Activated B cell treated with CpG ODN at 0.5 μM for 24 hours (primary cell): ENCODE measurements at regions not wholly inside any gene's neighbourhood (a gene's known extent, or its start where the extent isn't known, plus 50 kb on each side); places are given as distances from the start of the nearest gene placed in this dataset.
"Not testable (repeated sequence)": the region's sequence is repeated elsewhere in the genome, so short reads cannot be mapped to it uniquely, and the experiment has no call there.

Source experiments
- ATAC-seq: fragments of 200-7000 bp; cut with Tn5 transposase; one replicate; pipeline ENCODE4 v1.10.0; 2021; ENCODE audit warnings: low read depth, mild to moderate bottlenecking, moderate library complexity
- CTCF ChIA-PET: fragments of 350-600 bp; sonication (Branson Sonifier 250); formaldehyde crosslinking; loops from one replicate; lab custom pipeline; 2021; ENCODE audit warnings: antibody characterized with exemption; lab: Charles Lee
- POLR2A ChIA-PET: fragments of 350-600 bp; sonication (Branson Sonifier 250); formaldehyde crosslinking; loops from one replicate; lab custom pipeline; 2021; ENCODE audit warnings: antibody characterized with exemption; lab: Charles Lee
- DNase-seq: peaks from one replicate; pipeline ENCODE4 v3.0.0; 2022
- H3K27ac Mint-ChIP-seq: one replicate; pipeline ENCODE4 v1.8.0; 2020; ENCODE audit warnings: mixed read lengths
- H3K27me3 Mint-ChIP-seq: one replicate; pipeline ENCODE4 v1.8.0; 2021; ENCODE audit warnings: mixed read lengths
- H3K36me3 Mint-ChIP-seq: one replicate; pipeline ENCODE4 v1.8.0; 2021; ENCODE audit warnings: low read depth, mixed read lengths
- H3K4me1 Mint-ChIP-seq: one replicate; pipeline ENCODE4 v1.8.0; 2021; ENCODE audit warnings: mixed read lengths
- H3K4me3 Mint-ChIP-seq: one replicate; pipeline ENCODE4 v1.8.0; 2020; ENCODE audit warnings: mild to moderate bottlenecking, mixed read lengths
- H3K9me3 Mint-ChIP-seq: one replicate; pipeline ENCODE4 v1.8.0; 2020; ENCODE audit warnings: mixed read lengths
- CTCF ChIP-seq: fragments of 200-600 bp; IDR thresholded peaks from one replicate; pipeline ENCODE4 v1.8.0; 2022; ENCODE audit warnings: antibody characterized with exemption, mild to moderate bottlenecking
- intact Hi-C: fragments of 100-400 bp; cut with micrococcal nuclease; formaldehyde crosslinking; loops from one replicate; pipeline ENCODE4 v1.15.1; 2024

- POLR2A ChIA-PET, DNase-seq, H3K4me1 Mint-ChIP-seq, H3K36me3 Mint-ChIP-seq, H3K9me3 Mint-ChIP-seq, H3K27me3 Mint-ChIP-seq, intact Hi-C loops, H3K4me3 Mint-ChIP-seq, CTCF ChIA-PET, ATAC-seq, H3K27ac Mint-ChIP-seq: not testable (repeated sequence)
Measured at GRCh38 chrX:126641076-126641475, 88.5 kb upstream of the DCAF12L1 start.

GRCh38 chrX:126655061-126655460 is 102.4 kb upstream of the DCAF12L1 start:
- intact Hi-C loops = no loop called here
- ATAC-seq (no peak), DNase-seq (no peak)
- ChIA-PET CTCF (no interaction called here), POLR2A (no interaction called here)
- H3K4me1 Mint-ChIP-seq = no peaks in the 10 kb centered on the region
- H3K4me3 Mint-ChIP-seq = no peak overlapping the region
- no peak overlapping the region for H3K27ac Mint-ChIP-seq
- H3K9me3 Mint-ChIP-seq = no peaks in the 10 kb centered on the region
- no peaks in the 10 kb centered on the region for H3K27me3 Mint-ChIP-seq
- no peaks in the 10 kb centered on the region for H3K36me3 Mint-ChIP-seq
- TF ChIP-seq CTCF = no peak

GRCh38 chrX:126658447-126658846 is 105.8 kb upstream of the DCAF12L1 start:
- Mint-ChIP-seq H3K27me3 (no peaks in the 10 kb centered on the region), H3K36me3 (no peaks in the 10 kb centered on the region), H3K4me1 (no peaks in the 10 kb centered on the region), H3K4me3 (no peak overlapping the region), H3K9me3 (no peaks in the 10 kb centered on the region), H3K27ac (no peak overlapping the region)
- ATAC-seq (no peak), DNase-seq (no peak)
- ChIA-PET POLR2A (no interaction called here), CTCF (no interaction called here)
- no peak for TF ChIP-seq CTCF
- intact Hi-C loops = no loop called here

GRCh38 chrX:126670258-126670657 is 117.6 kb upstream of the DCAF12L1 start:
- Mint-ChIP-seq H3K9me3 (peaks cover 7% of the 10 kb centered on the region), H3K36me3 (no peaks in the 10 kb centered on the region), H3K4me3 (no peak overlapping the region), H3K27me3 (no peaks in the 10 kb centered on the region), H3K27ac (no peak overlapping the region), H3K4me1 (no peaks in the 10 kb centered on the region)
- DNase-seq = no peak
- no peak for ATAC-seq
- POLR2A ChIA-PET = interaction anchor here (0.5 kb wide), 1 partner anchor 9 kb away, joined by 5 read pairs; no protein-coding TSS in a partner anchor
- TF ChIP-seq CTCF = no peak
- intact Hi-C loops = no loop called here
- CTCF ChIA-PET = no interaction called here

GRCh38 chrX:126673366-126673765 is 120.8 kb upstream of the DCAF12L1 start:
- CTCF ChIA-PET, H3K36me3 Mint-ChIP-seq, POLR2A ChIA-PET: not testable (repeated sequence)

GRCh38 chrX:126673816-126674491 is 121.3 kb upstream of the DCAF12L1 start:
- H3K4me3 Mint-ChIP-seq, H3K36me3 Mint-ChIP-seq, H3K27ac Mint-ChIP-seq, H3K4me1 Mint-ChIP-seq, CTCF ChIA-PET, intact Hi-C loops, DNase-seq, POLR2A ChIA-PET, H3K9me3 Mint-ChIP-seq, ATAC-seq, H3K27me3 Mint-ChIP-seq: not testable (repeated sequence)

More at GRCh38 chrX:126673366-126673765, 120.8 kb upstream of the DCAF12L1 start:
- DNase-seq, H3K9me3 Mint-ChIP-seq, H3K27ac Mint-ChIP-seq, intact Hi-C loops, H3K27me3 Mint-ChIP-seq, H3K4me3 Mint-ChIP-seq, H3K4me1 Mint-ChIP-seq, ATAC-seq: not testable (repeated sequence)
